ENCODE measurements at regions not wholly inside any gene's neighbourhood (a gene's known extent, or its start where the extent isn't known, plus 50 kb on each side); places are given as distances from the start of the nearest gene placed in this dataset.

DNA sequence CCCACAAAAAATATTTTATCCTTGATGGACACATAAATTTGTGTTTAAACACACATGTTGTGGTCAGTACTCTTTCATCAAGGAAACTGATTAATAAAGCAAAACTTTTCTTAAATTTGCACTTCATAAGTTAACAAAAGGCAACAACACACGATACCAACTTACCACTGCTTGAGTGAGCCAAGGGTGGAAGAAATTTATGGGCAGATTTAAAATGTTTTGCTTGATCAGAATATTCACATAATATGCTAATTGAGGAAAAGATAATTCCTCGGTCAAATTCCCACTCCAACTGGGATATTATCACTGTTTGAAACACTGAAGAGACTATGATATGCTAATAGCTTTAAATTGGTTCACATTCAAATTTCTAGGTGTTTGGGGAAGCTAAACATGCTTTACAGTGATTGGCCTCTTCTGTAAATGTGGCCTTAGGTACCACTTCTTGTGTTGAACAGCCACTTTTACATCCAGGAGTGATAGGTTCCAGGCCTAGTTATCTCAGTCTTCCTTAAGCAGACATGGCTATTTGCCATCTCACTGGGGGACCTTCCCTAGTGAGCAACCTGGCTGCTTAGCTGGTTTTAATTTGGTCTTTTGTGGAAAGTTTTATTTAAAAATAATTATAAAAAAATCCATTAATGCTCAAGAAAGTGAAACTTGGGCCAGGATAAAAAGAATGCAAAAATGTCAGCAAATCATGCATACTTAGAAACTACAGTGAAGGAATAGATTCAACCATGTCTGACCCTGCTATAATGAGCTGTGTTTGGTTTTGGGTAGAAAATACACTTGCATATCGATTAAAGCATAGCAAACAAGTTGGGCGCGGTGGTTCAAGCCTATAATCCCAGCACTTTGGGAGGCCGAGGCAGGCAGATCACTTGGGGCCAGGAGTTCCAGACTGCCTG lies 221.2 kb upstream of the MAP3K7 start:
- no peak for DNase-seq

DNA sequence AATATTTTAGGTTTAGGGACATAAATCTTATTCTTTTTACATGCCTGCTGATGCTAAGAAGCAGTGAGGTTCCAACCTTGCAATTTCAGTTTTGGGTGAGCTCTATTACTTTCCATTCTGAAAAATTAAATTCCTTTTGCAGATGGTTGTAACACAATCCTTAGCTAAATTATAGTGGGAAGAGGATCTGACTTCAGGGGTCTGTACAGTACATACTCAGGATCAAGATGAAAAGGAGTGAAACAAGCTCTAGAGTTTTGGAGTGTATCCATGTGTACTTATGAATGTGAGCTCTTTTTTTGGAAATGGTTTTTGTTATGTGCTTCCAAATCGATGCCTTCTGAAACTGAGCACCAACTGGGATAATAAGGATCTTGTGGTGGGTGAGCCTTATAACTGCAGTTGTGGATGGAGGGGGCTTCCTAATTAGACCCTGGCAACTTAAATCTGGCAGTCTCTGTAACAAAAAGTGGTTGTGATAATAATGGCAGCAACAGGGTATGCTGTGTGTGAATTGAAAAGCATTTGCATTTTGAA lies 218.8 kb upstream of the MAP3K7 start:
- DNase-seq: no peak

- no peak for DNase-seq
Measured at GRCh38 chr6:90803956-90804355, 217.1 kb upstream of the MAP3K7 start.

GRCh38 chr6:90795078-90795477 lies 208.2 kb upstream of the MAP3K7 start:
- no peak for DNase-seq

DNA sequence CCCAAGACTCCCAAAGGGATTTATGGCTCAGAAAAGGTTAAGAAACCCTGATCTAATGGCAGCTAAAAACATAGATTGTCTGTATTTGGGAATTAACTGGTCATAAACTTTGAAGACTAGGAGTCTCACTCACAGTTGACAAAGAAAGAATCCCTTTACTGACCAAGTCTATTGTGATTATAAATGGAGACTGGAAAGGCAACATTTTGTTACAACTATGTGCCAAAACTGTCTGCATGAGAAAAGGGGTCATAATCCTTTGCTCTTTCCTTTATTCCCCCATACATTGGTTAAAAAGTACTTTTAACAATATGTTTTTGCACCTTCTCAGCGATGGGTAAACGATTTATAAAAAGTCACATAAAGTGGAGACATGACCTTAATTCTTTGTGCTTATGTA lies 206.9 kb upstream of the MAP3K7 start:
- DNase-seq: no peak

- no peak for DNase-seq
Measured at GRCh38 chr6:90790696-90791095, 203.8 kb upstream of the MAP3K7 start.

GRCh38 chr6:90790058-90790457 lies 203.2 kb upstream of the MAP3K7 start:
- no peak for DNase-seq

- no peak for DNase-seq
Measured at GRCh38 chr6:90788781-90789180, 201.9 kb upstream of the MAP3K7 start.

DNA sequence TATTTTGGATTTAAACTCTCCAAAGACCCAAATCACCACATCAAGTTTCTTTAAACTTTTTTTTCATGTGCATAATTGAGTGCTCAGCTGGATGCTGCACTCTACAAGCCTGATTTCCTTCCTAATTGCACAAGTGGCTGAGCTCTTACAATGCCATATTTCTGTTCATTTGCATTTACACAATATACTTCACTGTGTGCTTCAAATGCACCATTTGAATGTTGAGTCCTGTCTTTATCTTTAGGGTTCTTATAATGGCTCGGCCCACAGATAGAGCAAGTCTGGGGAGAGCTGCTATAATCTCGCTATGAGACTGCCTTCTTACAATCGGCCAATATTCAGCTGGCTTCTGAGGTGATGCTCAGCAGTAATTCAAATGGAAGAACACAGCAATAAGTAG lies 200.6 kb upstream of the MAP3K7 start:
- no peak for DNase-seq

DNA sequence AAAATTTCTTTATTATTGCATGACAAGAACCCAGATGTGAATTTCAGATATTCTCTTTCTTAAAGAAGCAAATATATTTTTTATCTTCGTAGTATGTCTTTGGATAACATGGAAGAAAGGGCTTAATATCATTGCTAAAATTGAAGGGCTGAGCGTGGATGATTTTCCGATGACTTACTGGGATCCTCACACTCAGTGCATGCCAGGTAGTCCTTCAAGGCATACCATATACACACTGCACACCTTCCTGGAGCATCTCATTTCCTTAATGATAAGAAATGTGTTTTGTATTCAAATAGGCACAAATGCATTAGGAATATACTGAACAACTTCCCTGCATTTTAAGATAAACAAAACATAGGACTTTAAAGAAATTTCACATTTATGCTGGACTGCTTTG lies 193.9 kb upstream of the MAP3K7 start:
- DNase-seq: no peak

GRCh38 chr6:90780141-90780540 lies 193.3 kb upstream of the MAP3K7 start:
- DNase-seq: no peak

- no peak for DNase-seq
Measured at GRCh38 chr6:90778417-90779203, 191.7 kb upstream of the MAP3K7 start.

DNA sequence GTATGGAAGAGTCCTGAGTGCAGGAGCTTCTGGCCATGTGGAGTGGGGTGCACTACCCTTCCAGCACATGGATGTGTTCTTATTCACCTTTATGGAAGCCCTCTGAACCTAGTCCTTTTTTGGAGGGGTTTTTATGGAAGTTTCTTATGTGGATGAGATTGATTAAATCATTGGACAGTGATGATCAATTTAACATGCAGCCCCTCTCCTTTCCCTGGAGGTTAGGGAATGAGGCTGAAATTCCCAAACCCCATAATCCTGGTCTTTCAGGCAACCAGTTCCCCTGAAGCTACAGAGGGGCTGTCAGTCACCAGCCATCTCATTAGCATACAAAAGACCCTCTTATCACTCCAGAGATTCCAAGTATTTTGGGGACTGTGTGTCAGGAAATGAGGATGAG lies 183.9 kb upstream of the MAP3K7 start:
- no peak for DNase-seq

GRCh38 chr6:90765895-90766294 lies 179.0 kb upstream of the MAP3K7 start:
- no peak for DNase-seq

GRCh38 chr6:90765491-90765890 lies 178.6 kb upstream of the MAP3K7 start:
- DNase-seq: no peak

DNA sequence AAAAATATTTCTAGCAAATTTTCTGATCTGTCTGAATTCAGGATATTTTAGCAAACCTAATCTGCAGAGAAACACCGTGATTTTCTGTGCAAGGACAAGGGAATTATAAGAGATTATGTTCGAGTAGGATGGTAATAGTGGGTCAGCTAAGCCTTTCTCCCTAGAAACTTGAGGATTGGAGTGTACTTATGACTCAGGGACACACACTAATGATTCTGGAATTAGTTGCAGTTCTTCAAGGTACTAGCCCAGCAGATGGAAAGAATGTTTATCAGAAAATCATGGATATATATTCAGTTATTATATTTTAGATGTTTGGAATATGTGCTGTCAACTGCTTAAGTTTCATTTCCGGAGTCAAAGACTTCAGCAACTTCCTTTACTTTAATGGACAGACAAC lies 177.1 kb upstream of the MAP3K7 start:
- no peak for DNase-seq

DNA sequence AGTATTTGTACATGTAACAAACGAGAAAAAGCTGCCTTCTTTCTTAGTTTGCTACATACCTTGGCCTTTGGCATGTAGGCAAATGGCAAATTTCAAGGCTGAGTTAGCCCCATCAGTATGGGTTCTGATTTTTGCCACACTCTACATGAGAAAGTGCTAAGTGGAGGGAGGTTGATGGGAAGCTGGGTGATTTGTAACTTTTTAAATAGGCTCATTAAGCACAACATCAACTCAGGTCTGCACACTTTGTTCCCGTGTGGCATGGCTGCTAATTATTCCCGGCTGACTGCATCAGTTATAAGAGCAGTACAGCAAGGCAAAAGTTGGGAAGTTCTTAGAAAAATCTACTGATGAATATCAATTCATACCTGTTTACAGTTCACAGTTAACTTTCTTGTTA lies 172.8 kb upstream of the MAP3K7 start:
- DNase-seq: no peak

- no peak for DNase-seq
Measured at GRCh38 chr6:90758741-90759140, 171.9 kb upstream of the MAP3K7 start.

- no peak for DNase-seq
Measured at GRCh38 chr6:90753820-90754643, 167.2 kb upstream of the MAP3K7 start.

DNA sequence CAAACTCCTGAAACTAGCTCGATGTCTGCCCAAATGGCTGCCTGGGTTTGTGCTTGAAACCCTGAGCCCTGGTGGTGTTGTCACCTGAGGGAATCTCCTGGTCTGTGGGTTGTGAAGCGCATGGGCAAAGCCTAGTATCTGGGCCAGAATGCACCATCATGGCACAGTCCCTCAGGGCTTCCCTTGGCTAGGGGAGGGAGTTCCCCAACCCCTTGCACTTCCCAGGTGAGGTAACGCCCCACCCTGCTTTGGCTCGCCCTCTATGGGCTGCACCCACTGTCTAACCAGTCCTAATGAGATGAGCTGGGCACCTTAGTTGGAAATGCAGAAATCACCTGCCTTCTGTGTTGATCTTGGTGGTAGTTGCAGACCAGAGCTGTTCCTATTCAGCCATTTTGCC lies 152.9 kb upstream of the MAP3K7 start:
- no peak for DNase-seq

DNA sequence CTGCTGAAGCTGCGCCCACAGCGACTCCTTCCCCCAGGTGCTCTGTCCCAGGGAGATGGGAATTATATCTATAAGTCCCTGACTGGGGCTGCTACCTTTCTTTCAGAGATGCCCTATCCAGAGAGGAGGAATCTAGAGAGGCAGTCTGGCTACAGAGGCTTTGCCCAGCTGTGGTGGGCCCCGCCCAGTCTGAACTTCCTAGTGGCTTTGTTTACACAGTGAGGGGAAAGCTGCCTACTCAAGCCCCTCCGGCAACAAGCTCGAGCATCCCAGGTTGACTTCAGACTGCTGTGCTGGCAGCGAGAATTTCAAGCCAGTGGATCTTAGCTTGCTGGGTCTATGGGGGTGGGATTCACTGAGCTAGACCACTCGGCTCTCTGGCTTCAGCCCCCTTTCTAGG lies 152.5 kb upstream of the MAP3K7 start:
- DNase-seq: no peak

- DNase-seq: no peak
Measured at GRCh38 chr6:90730151-90730673, 143.3 kb upstream of the MAP3K7 start.

GRCh38 chr6:90729057-90729456 lies 142.2 kb upstream of the MAP3K7 start:
- no peak for DNase-seq
